ENCODE measurements at regions not wholly inside any gene's neighbourhood (a gene's known extent, or its start where the extent isn't known, plus 50 kb on each side); places are given as distances from the start of the nearest gene placed in this dataset.

GRCh38 chr9:2494562-2494961, 127.0 kb upstream of the VLDLR start:
- TF ChIP-seq, protein P1, sequence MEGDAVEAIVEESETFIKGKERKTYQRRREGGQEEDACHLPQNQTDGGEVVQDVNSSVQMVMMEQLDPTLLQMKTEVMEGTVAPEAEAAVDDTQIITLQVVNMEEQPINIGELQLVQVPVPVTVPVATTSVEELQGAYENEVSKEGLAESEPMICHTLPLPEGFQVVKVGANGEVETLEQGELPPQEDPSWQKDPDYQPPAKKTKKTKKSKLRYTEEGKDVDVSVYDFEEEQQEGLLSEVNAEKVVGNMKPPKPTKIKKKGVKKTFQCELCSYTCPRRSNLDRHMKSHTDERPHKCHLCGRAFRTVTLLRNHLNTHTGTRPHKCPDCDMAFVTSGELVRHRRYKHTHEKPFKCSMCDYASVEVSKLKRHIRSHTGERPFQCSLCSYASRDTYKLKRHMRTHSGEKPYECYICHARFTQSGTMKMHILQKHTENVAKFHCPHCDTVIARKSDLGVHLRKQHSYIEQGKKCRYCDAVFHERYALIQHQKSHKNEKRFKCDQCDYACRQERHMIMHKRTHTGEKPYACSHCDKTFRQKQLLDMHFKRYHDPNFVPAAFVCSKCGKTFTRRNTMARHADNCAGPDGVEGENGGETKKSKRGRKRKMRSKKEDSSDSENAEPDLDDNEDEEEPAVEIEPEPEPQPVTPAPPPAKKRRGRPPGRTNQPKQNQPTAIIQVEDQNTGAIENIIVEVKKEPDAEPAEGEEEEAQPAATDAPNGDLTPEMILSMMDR (IDR thresholded peaks at IDR 0.05), result no peak
- H3K27ac ChIP-seq (ENCODE audit: low read depth in 1 of 2, low read length in 2 of 2), result no peak overlapping the region
- Mint-ChIP-seq H3K27ac (no peak overlapping the region), H3K4me1 (ENCODE audit: low read depth) (no peaks in the 10 kb centered on the region), H3K9me3 (no peaks in the 10 kb centered on the region), H3K4me3 (no peak overlapping the region), H3K36me3 (ENCODE audit: low read depth) (no peaks in the 10 kb centered on the region), H3K27me3 (peaks cover 8% of the 10 kb centered on the region)
- DNase-seq (no peak), ATAC-seq (ENCODE audit: poor library complexity) (no peak)
- no peaks in the 10 kb centered on the region for H3K36me3 ChIP-seq (ENCODE audit: insufficient read depth, low read length)
- CTCF ChIA-PET, result no interaction called here
- POLR2A ChIA-PET, result no interaction called here
- no peak overlapping the region for H3K4me3 ChIP-seq (ENCODE audit: low read length)
- H3K4me1 ChIP-seq (ENCODE audit: insufficient read depth, low read length), result no peaks in the 10 kb centered on the region
- no peaks in the 10 kb centered on the region for H3K27me3 ChIP-seq (ENCODE audit: control insufficient read depth in 1 of 2, insufficient read depth in 2 of 2, low read length in 2 of 2)
- intact Hi-C loops (cut with DNase I, micrococcal nuclease), result no loop called here
- no peaks in the 10 kb centered on the region for H3K9me3 ChIP-seq (ENCODE audit: control insufficient read depth in 1 of 2, insufficient read depth in 1 of 2, low read length in 2 of 2)

GRCh38 chr9:2495221-2496005, 126.2 kb upstream of the VLDLR start:
- ChIA-PET CTCF (no interaction called here), POLR2A (no interaction called here)
- H3K36me3 ChIP-seq (ENCODE audit: insufficient read depth, low read length), result no peaks in the 10 kb centered on the region
- H3K4me3 Mint-ChIP-seq, result no peak overlapping the region
- no peaks in the 10 kb centered on the region for H3K4me1 Mint-ChIP-seq (ENCODE audit: low read depth)
- DNase-seq, result no peak
- no peaks in the 10 kb centered on the region for H3K9me3 Mint-ChIP-seq
- no peaks in the 10 kb centered on the region for H3K36me3 Mint-ChIP-seq (ENCODE audit: low read depth)
- H3K27me3 Mint-ChIP-seq, result no peaks in the 10 kb centered on the region
- H3K4me3 ChIP-seq (ENCODE audit: low read length), result no peak overlapping the region
- TF ChIP-seq, protein P1 (IDR thresholded peaks at IDR 0.05), result no peak
- no peak overlapping the region for H3K27ac Mint-ChIP-seq
- H3K9me3 ChIP-seq (ENCODE audit: control insufficient read depth in 1 of 2, insufficient read depth in 1 of 2, low read length in 2 of 2), result no peaks in the 10 kb centered on the region
- no peak for ATAC-seq (ENCODE audit: poor library complexity)
- intact Hi-C loops (cut with DNase I, micrococcal nuclease), result no loop called here
- no peaks in the 10 kb centered on the region for H3K4me1 ChIP-seq (ENCODE audit: insufficient read depth, low read length)
- no peak overlapping the region for H3K27ac ChIP-seq (ENCODE audit: low read depth in 1 of 2, low read length in 2 of 2)
- no peaks in the 10 kb centered on the region for H3K27me3 ChIP-seq (ENCODE audit: control insufficient read depth in 1 of 2, insufficient read depth in 2 of 2, low read length in 2 of 2)

DNA sequence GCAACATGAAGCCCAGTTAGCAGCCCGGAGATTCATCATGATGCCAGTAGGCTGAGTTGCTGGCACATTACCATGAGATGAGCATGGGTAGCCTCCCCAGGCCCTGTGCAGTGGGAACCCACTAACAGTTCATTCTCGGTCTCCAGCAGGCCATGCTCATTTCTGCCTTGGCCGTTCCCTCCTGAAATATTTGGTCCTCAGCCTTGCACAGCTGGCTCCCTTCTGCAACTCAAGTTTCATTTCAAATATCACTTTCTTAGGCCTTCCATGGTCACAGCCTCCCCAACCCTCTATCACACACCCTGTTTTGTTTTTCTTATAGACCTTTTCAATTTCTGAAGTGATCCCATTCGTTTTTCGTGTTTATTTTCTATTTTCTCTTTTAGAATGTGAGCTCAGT, 125.4 kb upstream of the VLDLR start:
- no peak overlapping the region for H3K27ac ChIP-seq (ENCODE audit: low read depth in 1 of 2, low read length in 2 of 2)
- POLR2A ChIA-PET, result no interaction called here
- H3K27me3 ChIP-seq (ENCODE audit: control insufficient read depth in 1 of 2, insufficient read depth in 2 of 2, low read length in 2 of 2), result no peaks in the 10 kb centered on the region

More for the DNA sequence above, 125.4 kb upstream of the VLDLR start:
- no peak for ATAC-seq (ENCODE audit: poor library complexity)
- Mint-ChIP-seq H3K4me3 (no peak overlapping the region), H3K27me3 (no peaks in the 10 kb centered on the region), H3K27ac (no peak overlapping the region), H3K4me1 (ENCODE audit: low read depth) (no peaks in the 10 kb centered on the region), H3K36me3 (ENCODE audit: low read depth) (no peaks in the 10 kb centered on the region), H3K9me3 (no peaks in the 10 kb centered on the region)
- CTCF ChIA-PET, result no interaction called here
- Histone ChIP-seq H3K4me1 (ENCODE audit: insufficient read depth, low read length) (no peaks in the 10 kb centered on the region), H3K9me3 (ENCODE audit: control insufficient read depth in 1 of 2, insufficient read depth in 1 of 2, low read length in 2 of 2) (no peaks in the 10 kb centered on the region), H3K4me3 (ENCODE audit: low read length) (no peak overlapping the region), H3K36me3 (ENCODE audit: insufficient read depth, low read length) (no peaks in the 10 kb centered on the region)
- no peak for DNase-seq
- intact Hi-C loops (cut with DNase I, micrococcal nuclease), result no loop called here
- TF ChIP-seq, protein P1 (IDR thresholded peaks at IDR 0.05), result no peak

Data from CD4-positive, alpha-beta T cell (primary cell).